ENCODE measurements at regions not wholly inside any gene's neighbourhood (a gene's known extent, or its start where the extent isn't known, plus 50 kb on each side); places are given as distances from the start of the nearest gene placed in this dataset.

DNA sequence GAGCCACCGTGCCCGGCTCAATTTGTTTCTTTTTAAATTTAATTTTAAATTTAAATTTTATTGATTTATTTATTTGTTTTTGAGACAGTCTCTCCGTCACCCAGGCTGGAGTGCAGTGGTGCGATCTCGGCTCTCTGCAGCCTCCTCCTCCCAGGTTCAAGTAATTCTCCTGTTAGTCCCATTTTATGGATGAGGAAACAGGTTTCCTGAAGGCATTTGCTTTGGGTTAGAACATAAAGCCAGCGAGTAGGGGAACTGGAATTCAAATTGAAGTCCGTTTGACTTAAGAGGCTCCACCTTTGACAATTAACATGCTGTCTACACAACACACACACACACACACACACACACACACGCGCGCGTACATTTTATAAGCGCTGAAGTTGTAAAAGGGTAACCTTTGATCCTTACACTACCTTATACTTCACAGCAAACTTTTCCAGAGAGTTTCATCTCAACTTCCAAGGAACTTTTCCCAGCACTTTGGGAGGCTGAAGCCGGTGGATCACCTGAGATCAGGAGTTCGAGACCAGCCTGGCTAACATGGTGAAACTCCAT lies 232.0 kb downstream of the BCAS1 start:
- DNase-seq (ENCODE audit: low read depth), result no peak
- TF ChIP-seq, protein P1, sequence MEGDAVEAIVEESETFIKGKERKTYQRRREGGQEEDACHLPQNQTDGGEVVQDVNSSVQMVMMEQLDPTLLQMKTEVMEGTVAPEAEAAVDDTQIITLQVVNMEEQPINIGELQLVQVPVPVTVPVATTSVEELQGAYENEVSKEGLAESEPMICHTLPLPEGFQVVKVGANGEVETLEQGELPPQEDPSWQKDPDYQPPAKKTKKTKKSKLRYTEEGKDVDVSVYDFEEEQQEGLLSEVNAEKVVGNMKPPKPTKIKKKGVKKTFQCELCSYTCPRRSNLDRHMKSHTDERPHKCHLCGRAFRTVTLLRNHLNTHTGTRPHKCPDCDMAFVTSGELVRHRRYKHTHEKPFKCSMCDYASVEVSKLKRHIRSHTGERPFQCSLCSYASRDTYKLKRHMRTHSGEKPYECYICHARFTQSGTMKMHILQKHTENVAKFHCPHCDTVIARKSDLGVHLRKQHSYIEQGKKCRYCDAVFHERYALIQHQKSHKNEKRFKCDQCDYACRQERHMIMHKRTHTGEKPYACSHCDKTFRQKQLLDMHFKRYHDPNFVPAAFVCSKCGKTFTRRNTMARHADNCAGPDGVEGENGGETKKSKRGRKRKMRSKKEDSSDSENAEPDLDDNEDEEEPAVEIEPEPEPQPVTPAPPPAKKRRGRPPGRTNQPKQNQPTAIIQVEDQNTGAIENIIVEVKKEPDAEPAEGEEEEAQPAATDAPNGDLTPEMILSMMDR (conservative IDR thresholded peaks at IDR 0.05; ENCODE audit: low read length), result no peak
- H3K4me3 ChIP-seq (ENCODE audit: low read length), result no peak overlapping the region

GRCh38 chr20:53837126-53837826 lies 233.1 kb downstream of the BCAS1 start:
- no peak for DNase-seq (ENCODE audit: low read depth)
- H3K4me3 ChIP-seq (ENCODE audit: low read length), result no peak overlapping the region
- TF ChIP-seq, protein P1 (conservative IDR thresholded peaks at IDR 0.05; ENCODE audit: low read length), result no peak

GRCh38 chr20:53834749-53835148 lies 235.6 kb downstream of the BCAS1 start:
- TF ChIP-seq, protein P1 (conservative IDR thresholded peaks at IDR 0.05; ENCODE audit: low read length), result no peak
- no peak overlapping the region for H3K4me3 ChIP-seq (ENCODE audit: low read length)

DNA sequence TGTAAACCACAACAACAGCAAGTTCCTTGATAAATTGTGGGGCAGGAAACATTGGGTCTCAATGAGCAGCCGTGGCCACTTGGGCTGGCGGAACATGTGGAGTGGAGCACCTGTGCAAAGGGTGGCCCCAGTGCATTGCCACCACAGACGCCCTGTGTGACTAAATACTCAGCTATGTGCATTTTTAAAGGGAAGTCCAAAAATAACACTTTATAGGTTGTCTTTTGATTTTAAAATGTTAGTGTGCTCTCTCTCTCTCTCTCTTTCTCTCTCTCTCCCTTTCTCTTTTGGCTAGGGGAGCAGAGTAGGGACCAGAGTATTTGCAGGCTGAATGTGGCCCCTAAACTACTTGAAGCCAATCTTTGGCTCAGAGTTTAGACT lies 236.3 kb downstream of the BCAS1 start:
- TF ChIP-seq, protein P1 (conservative IDR thresholded peaks at IDR 0.05; ENCODE audit: low read length), result no peak
- DNase-seq (ENCODE audit: low read depth), result no peak
- no peak overlapping the region for H3K4me3 ChIP-seq (ENCODE audit: low read length)

More at GRCh38 chr20:53834749-53835148, 235.6 kb downstream of the BCAS1 start:
- no peak for DNase-seq (ENCODE audit: low read depth)

DNA sequence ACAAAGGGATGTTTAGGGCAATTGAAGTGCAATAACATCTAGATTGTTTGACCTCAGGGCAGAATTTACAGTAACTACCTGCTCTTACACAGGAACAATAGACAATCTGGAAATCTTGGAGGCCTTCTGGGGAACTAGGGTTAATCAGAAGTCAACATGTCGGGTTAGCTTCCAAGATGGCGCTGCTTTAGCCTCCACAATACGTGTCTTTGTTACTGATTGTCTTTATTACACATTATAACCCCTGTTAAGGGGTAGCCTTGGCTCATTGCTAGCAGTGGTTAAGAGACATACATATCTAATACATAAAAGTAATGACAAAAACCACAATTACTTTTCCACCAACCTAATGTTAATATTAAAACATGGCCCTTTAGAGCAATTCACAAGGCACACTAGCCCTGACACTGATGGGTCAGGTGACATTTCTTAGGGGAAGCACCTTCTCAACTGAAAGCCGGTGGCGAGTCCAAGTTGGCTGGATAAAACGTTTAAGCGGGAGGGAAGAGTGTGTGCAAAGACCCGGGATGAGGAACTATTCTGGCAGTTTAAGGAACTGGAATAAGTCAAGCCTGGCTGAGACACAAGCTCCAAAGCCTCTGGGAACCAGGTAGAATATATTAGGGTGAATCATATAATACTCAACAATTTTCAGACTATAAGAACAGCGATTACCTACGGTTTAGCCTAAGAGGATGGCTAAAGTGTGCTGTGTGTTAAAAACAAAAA lies 236.9 kb downstream of the BCAS1 start:
- DNase-seq (ENCODE audit: low read depth), result no peak
- H3K4me3 ChIP-seq (ENCODE audit: low read length), result no peak overlapping the region
- TF ChIP-seq, protein P1 (conservative IDR thresholded peaks at IDR 0.05; ENCODE audit: low read length), result no peak

- TF ChIP-seq, protein P1 (conservative IDR thresholded peaks at IDR 0.05; ENCODE audit: low read length), result no peak
- no peak overlapping the region for H3K4me3 ChIP-seq (ENCODE audit: low read length)
- DNase-seq (ENCODE audit: low read depth), result no peak
Observed at GRCh38 chr20:53832499-53832898, 237.9 kb downstream of the BCAS1 start.
